ENCODE measurements at regions not wholly inside any gene's neighbourhood (a gene's known extent, or its start where the extent isn't known, plus 50 kb on each side); places are given as distances from the start of the nearest gene placed in this dataset.

GRCh38 chr11:110860461-110860860 is 148.2 kb upstream of the ARHGAP20 start:
- TF ChIP-seq EP300 (IDR thresholded peaks at IDR 0.05) (no peak), POLR2A (IDR thresholded peaks at IDR 0.05) (no peak)

Data from suprapubic skin (tissue), 2 donors.